ENCODE measurements at regions not wholly inside any gene's neighbourhood (a gene's known extent, or its start where the extent isn't known, plus 50 kb on each side); places are given as distances from the start of the nearest gene placed in this dataset.
A peak's percentile ranks its signal among the peaks of the same experiment; 100 is the strongest.

- H3K36me3 ChIP-seq (ENCODE audit: low read depth), result no peaks in the 10 kb centered on the region
- intact Hi-C loops (cut with DNase I, micrococcal nuclease), result no loop called here
- DNase-seq (no peak), ATAC-seq (no peak)
- TF ChIP-seq CTCF (IDR thresholded peaks at IDR 0.05), result no peak
- no peak overlapping the region for H3K4me3 ChIP-seq
- H3K9me3 ChIP-seq, result no peaks in the 10 kb centered on the region
- no peaks in the 10 kb centered on the region for H3K4me1 ChIP-seq (ENCODE audit: low read depth)
Measured at GRCh38 chr6:54722328-54722727, 124.2 kb upstream of the FAM83B start.

GRCh38 chr6:54729716-54730115 lies 116.9 kb upstream of the FAM83B start:
- intact Hi-C loops (cut with DNase I, micrococcal nuclease), result no loop called here
- TF ChIP-seq CTCF (IDR thresholded peaks at IDR 0.05), result no peak
- peaks cover 4% of the 10 kb centered on the region for H3K9me3 ChIP-seq
- H3K4me3 ChIP-seq, result no peak overlapping the region
- DNase-seq (no peak), ATAC-seq (no peak)
- no peaks in the 10 kb centered on the region for H3K4me1 ChIP-seq (ENCODE audit: low read depth)
- H3K36me3 ChIP-seq (ENCODE audit: low read depth), result no peaks in the 10 kb centered on the region

- peak; percentile 90 for ATAC-seq
- H3K36me3 ChIP-seq (ENCODE audit: low read depth), result no peaks in the 10 kb centered on the region
- peak in 2 of 3 donors; percentile 28 to 41 for DNase-seq
- intact Hi-C loops (cut with DNase I, micrococcal nuclease), result no loop called here
- no peak for TF ChIP-seq CTCF (IDR thresholded peaks at IDR 0.05)
- H3K4me3 ChIP-seq, result no peak overlapping the region
- no peaks in the 10 kb centered on the region for H3K4me1 ChIP-seq (ENCODE audit: low read depth)
- H3K9me3 ChIP-seq, result peaks cover 8% of the 10 kb centered on the region
Measured at GRCh38 chr6:54730767-54731630, 115.6 kb upstream of the FAM83B start.

GRCh38 chr6:54737247-54737646 lies 109.3 kb upstream of the FAM83B start:
- intact Hi-C loops (cut with DNase I, micrococcal nuclease), result no loop called here
- Histone ChIP-seq H3K36me3 (ENCODE audit: low read depth) (no peaks in the 10 kb centered on the region), H3K4me3 (no peak overlapping the region), H3K9me3 (peaks cover 8% of the 10 kb centered on the region), H3K4me1 (ENCODE audit: low read depth) (no peaks in the 10 kb centered on the region)
- no peak for TF ChIP-seq CTCF (IDR thresholded peaks at IDR 0.05)
- ATAC-seq (no peak), DNase-seq (no peak)

- no peak for TF ChIP-seq CTCF (IDR thresholded peaks at IDR 0.05)
- Histone ChIP-seq H3K9me3 (peaks cover 6% of the 10 kb centered on the region), H3K4me1 (ENCODE audit: low read depth) (no peaks in the 10 kb centered on the region), H3K36me3 (ENCODE audit: low read depth) (no peaks in the 10 kb centered on the region), H3K4me3 (no peak overlapping the region)
- no peak for DNase-seq
- no peak for ATAC-seq
- intact Hi-C loops (cut with DNase I, micrococcal nuclease), result no loop called here
Measured at GRCh38 chr6:54747955-54748354, 98.6 kb upstream of the FAM83B start.

Measured in mucosa of descending colon (tissue), 3 donors.